RWPE1 (cell line): ENCODE measurements at regions not wholly inside any gene's neighbourhood (a gene's known extent, or its start where the extent isn't known, plus 50 kb on each side); places are given as distances from the start of the nearest gene placed in this dataset.

Experiments used
- CTCF ChIA-PET: fragments of 350-600 bp; sonication (Branson Sonifier 250); formaldehyde crosslinking; extraction: SDS; loops from one replicate; lab custom pipeline; 2021; lab: Yijun Ruan, JAX
- POLR2A ChIA-PET: fragments of 400-600 bp; formaldehyde crosslinking; extraction: SDS; loops from one replicate; lab custom pipeline; 2020; ENCODE audit warnings: antibody characterized with exemption; ENCODE audit not compliant: low non-redundant PET; lab: Yijun Ruan, JAX
- DNase-seq: peaks from one replicate; pipeline ENCODE4 v3.0.0; 2012; ENCODE audit warnings: low spot score
- H3K27ac ChIP-seq: fragments of 450-650 bp; 2 replicates; pipeline ENCODE4 v1.5.1; 2017
- CTCF ChIP-seq: fragments of 450-650 bp; conservative IDR thresholded peaks from 2 replicates; pipeline ENCODE4 v1.5.1; 2017; ENCODE audit warnings: low read depth, mild to moderate bottlenecking

GRCh38 chr9:99544526-99544925 lies 277.2 kb upstream of the NR4A3 start:
- ChIA-PET CTCF (no interaction called here), POLR2A (no interaction called here)
- H3K27ac ChIP-seq: no peak overlapping the region
- DNase-seq: no peak
- TF ChIP-seq CTCF: no peak

- ChIA-PET CTCF (interaction anchor here (0.6 kb wide), 1 partner anchor 62 kb away, joined by 4 read pairs; no protein-coding TSS in a partner anchor), POLR2A (no interaction called here)
- no peak for TF ChIP-seq CTCF
- no peak overlapping the region for H3K27ac ChIP-seq
- no peak for DNase-seq
Observed at GRCh38 chr9:99549441-99549840, 272.2 kb upstream of the NR4A3 start.

GRCh38 chr9:99555792-99556191 lies 265.9 kb upstream of the NR4A3 start:
- DNase-seq: no peak
- ChIA-PET POLR2A (no interaction called here), CTCF (interaction anchor here (0.6 kb wide), 1 partner anchor 19 kb away, joined by 4 read pairs; no protein-coding TSS in a partner anchor)
- H3K27ac ChIP-seq: no peak overlapping the region
- no peak for TF ChIP-seq CTCF

- POLR2A ChIA-PET: no interaction called here
Observed at GRCh38 chr9:99556998-99557397, 264.7 kb upstream of the NR4A3 start.

GRCh38 chr9:99557816-99558215 lies 263.9 kb upstream of the NR4A3 start:
- ChIA-PET CTCF (interaction anchor here (0.7 kb wide), 1 partner anchor 75 kb away, joined by 3 read pairs; no protein-coding TSS in a partner anchor), POLR2A (no interaction called here)
- H3K27ac ChIP-seq: no peak overlapping the region
- no peak for DNase-seq
- no peak for TF ChIP-seq CTCF

More at GRCh38 chr9:99556998-99557397, 264.7 kb upstream of the NR4A3 start:
- no peak for TF ChIP-seq CTCF
- CTCF ChIA-PET: interaction anchor here (0.7 kb wide), 1 partner anchor 74 kb away, joined by 3 read pairs; no protein-coding TSS in a partner anchor
- no peak for DNase-seq
- H3K27ac ChIP-seq: no peak overlapping the region

- TF ChIP-seq CTCF: no peak
- CTCF ChIA-PET: no interaction called here
- DNase-seq: no peak
- POLR2A ChIA-PET: no interaction called here
- no peak overlapping the region for H3K27ac ChIP-seq
Observed at GRCh38 chr9:99559776-99560175, 261.9 kb upstream of the NR4A3 start.
